ENCODE measurements at regions not wholly inside any gene's neighbourhood (a gene's known extent, or its start where the extent isn't known, plus 50 kb on each side); places are given as distances from the start of the nearest gene placed in this dataset.

GRCh38 chr5:128631771-128632170, 93.7 kb upstream of the FBN2 start:
- no peak for DNase-seq (ENCODE audit: low read depth, low spot score)
- no peak overlapping the region for H3K4me3 Mint-ChIP-seq
- no peaks in the 10 kb centered on the region for H3K4me1 Mint-ChIP-seq
- TF ChIP-seq, protein P1, sequence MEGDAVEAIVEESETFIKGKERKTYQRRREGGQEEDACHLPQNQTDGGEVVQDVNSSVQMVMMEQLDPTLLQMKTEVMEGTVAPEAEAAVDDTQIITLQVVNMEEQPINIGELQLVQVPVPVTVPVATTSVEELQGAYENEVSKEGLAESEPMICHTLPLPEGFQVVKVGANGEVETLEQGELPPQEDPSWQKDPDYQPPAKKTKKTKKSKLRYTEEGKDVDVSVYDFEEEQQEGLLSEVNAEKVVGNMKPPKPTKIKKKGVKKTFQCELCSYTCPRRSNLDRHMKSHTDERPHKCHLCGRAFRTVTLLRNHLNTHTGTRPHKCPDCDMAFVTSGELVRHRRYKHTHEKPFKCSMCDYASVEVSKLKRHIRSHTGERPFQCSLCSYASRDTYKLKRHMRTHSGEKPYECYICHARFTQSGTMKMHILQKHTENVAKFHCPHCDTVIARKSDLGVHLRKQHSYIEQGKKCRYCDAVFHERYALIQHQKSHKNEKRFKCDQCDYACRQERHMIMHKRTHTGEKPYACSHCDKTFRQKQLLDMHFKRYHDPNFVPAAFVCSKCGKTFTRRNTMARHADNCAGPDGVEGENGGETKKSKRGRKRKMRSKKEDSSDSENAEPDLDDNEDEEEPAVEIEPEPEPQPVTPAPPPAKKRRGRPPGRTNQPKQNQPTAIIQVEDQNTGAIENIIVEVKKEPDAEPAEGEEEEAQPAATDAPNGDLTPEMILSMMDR (conservative IDR thresholded peaks at IDR 0.05) = no peak
- H3K27me3 Mint-ChIP-seq (ENCODE audit: low read depth) = no peaks in the 10 kb centered on the region
- H3K27ac Mint-ChIP-seq (ENCODE audit: unreplicated experiment) = peak overlapping the region; percentile 95
- no peaks in the 10 kb centered on the region for H3K9me3 Mint-ChIP-seq
- H3K36me3 Mint-ChIP-seq (ENCODE audit: low read depth) = no peaks in the 10 kb centered on the region

- Mint-ChIP-seq H3K9me3 (no peaks in the 10 kb centered on the region), H3K4me3 (no peak overlapping the region), H3K27me3 (ENCODE audit: low read depth) (no peaks in the 10 kb centered on the region), H3K36me3 (ENCODE audit: low read depth) (no peaks in the 10 kb centered on the region), H3K4me1 (no peaks in the 10 kb centered on the region), H3K27ac (ENCODE audit: unreplicated experiment) (no peak overlapping the region)
- TF ChIP-seq, protein P1 (conservative IDR thresholded peaks at IDR 0.05) = no peak
- DNase-seq (ENCODE audit: low read depth, low spot score) = no peak
Measured at GRCh38 chr5:128632264-128632663, 94.2 kb upstream of the FBN2 start.

DNA sequence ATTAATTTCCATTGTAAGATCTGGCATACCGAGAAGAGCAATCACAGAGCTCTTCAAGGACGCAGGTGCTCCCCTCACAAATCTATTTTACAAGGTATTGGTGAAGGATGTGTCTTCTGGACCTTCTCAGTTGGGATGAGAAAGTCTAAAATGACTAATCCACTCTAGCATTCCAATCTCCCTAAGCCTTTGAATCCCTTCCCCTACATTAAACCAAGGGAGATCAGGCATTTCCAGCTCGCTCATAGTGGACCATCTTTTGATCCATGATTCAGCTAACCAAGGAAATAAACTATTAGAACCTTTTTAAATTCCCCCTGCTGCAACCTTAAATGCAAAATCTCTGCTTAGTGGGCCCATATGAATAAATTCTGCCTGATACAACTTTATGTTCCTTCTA, 95.9 kb upstream of the FBN2 start:
- H3K27me3 Mint-ChIP-seq (ENCODE audit: low read depth) = no peaks in the 10 kb centered on the region
- TF ChIP-seq, protein P1 (conservative IDR thresholded peaks at IDR 0.05) = no peak
- no peaks in the 10 kb centered on the region for H3K36me3 Mint-ChIP-seq (ENCODE audit: low read depth)
- no peak overlapping the region for H3K4me3 Mint-ChIP-seq
- DNase-seq (ENCODE audit: low read depth, low spot score) = no peak
- H3K27ac Mint-ChIP-seq (ENCODE audit: unreplicated experiment) = no peak overlapping the region
- H3K9me3 Mint-ChIP-seq = no peaks in the 10 kb centered on the region
- no peaks in the 10 kb centered on the region for H3K4me1 Mint-ChIP-seq

GRCh38 chr5:128635379-128635778, 97.3 kb upstream of the FBN2 start:
- peaks cover under 1% of the 10 kb centered on the region for H3K9me3 Mint-ChIP-seq
- no peaks in the 10 kb centered on the region for H3K36me3 Mint-ChIP-seq (ENCODE audit: low read depth)
- no peak overlapping the region for H3K27ac Mint-ChIP-seq (ENCODE audit: unreplicated experiment)
- no peak for DNase-seq (ENCODE audit: low read depth, low spot score)
- TF ChIP-seq, protein P1 (conservative IDR thresholded peaks at IDR 0.05) = no peak
- no peaks in the 10 kb centered on the region for H3K27me3 Mint-ChIP-seq (ENCODE audit: low read depth)
- H3K4me3 Mint-ChIP-seq = no peak overlapping the region
- no peaks in the 10 kb centered on the region for H3K4me1 Mint-ChIP-seq

- H3K27me3 Mint-ChIP-seq (ENCODE audit: low read depth) = no peaks in the 10 kb centered on the region
- no peak overlapping the region for H3K4me3 Mint-ChIP-seq
- DNase-seq (ENCODE audit: low read depth, low spot score) = no peak
- H3K4me1 Mint-ChIP-seq = no peaks in the 10 kb centered on the region
- no peak overlapping the region for H3K27ac Mint-ChIP-seq (ENCODE audit: unreplicated experiment)
- peaks cover 5% of the 10 kb centered on the region for H3K9me3 Mint-ChIP-seq
- TF ChIP-seq, protein P1 (conservative IDR thresholded peaks at IDR 0.05) = no peak
- no peaks in the 10 kb centered on the region for H3K36me3 Mint-ChIP-seq (ENCODE audit: low read depth)
Measured at GRCh38 chr5:128636361-128636760, 98.3 kb upstream of the FBN2 start.

- Mint-ChIP-seq H3K9me3 (peaks cover 5% of the 10 kb centered on the region), H3K27me3 (ENCODE audit: low read depth) (no peaks in the 10 kb centered on the region), H3K36me3 (ENCODE audit: low read depth) (no peaks in the 10 kb centered on the region), H3K4me3 (no peak overlapping the region), H3K27ac (ENCODE audit: unreplicated experiment) (no peak overlapping the region), H3K4me1 (no peaks in the 10 kb centered on the region)
- DNase-seq (ENCODE audit: low read depth, low spot score) = no peak
- TF ChIP-seq, protein P1 (conservative IDR thresholded peaks at IDR 0.05) = no peak
Measured at GRCh38 chr5:128637031-128637430, 99.0 kb upstream of the FBN2 start.
